GM21529 (cell line): ENCODE measurements at regions not wholly inside any gene's neighbourhood (a gene's known extent, or its start where the extent isn't known, plus 50 kb on each side); places are given as distances from the start of the nearest gene placed in this dataset.

ENCODE experiments used
- ATAC-seq: cut with Tn5 transposase; IDR thresholded peaks from one replicate; pipeline ENCODE4 v1.9.1; 2021; ENCODE audit not compliant: unreplicated experiment

DNA sequence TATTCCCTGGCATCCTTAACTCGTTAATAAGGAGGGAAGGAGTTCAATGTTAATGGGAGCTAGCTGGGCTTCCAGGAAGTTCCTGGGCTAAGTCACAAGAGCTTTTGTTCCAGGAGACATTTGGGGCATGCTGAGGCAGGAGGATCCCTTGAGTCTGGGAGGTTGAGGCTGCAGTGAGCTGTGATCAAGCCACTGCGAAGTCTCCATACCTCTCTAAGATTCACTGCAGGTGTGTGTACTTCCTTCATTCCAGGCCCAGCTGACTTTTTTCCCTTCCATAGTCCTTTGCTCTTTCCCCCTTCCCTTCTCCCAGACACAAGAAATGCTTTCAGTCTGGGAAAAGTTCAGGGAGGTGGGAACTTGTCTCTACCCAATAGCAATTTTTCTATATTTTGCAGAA is 489.8 kb downstream of the NPIPA7 start:
- no peak for ATAC-seq

GRCh38 chr16:16869746-16870145 is 490.8 kb downstream of the NPIPA7 start:
- ATAC-seq, result no peak

- no peak for ATAC-seq
Observed at GRCh38 chr16:16871196-16871595, 492.3 kb downstream of the NPIPA7 start.

GRCh38 chr16:16877061-16877460 is 498.1 kb downstream of the NPIPA7 start:
- no peak for ATAC-seq

- ATAC-seq, result no peak
Observed at GRCh38 chr16:16879567-16880251, 500.8 kb downstream of the NPIPA7 start.

- no peak for ATAC-seq
Observed at GRCh38 chr16:16881814-16882213, 502.9 kb downstream of the NPIPA7 start.

DNA sequence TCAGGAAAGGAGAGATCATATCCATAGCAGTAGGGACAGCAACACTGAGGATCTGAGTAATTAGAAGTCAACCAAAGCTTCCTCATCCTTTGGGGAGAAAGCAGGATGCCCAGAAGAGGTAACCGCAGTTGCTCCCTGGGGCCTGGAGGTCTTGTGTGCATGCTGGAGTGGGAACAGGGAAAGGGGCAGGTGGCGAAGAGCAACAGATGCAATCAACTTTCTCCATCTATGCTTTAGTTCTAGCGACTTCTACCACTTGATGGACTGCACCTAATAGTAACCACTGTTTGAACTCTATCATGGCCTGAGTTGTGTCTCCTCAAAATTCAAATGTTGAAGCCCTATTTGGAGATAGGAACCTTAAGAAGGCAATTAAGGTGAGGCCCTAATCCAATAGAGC is 503.8 kb downstream of the NPIPA7 start:
- no peak for ATAC-seq

DNA sequence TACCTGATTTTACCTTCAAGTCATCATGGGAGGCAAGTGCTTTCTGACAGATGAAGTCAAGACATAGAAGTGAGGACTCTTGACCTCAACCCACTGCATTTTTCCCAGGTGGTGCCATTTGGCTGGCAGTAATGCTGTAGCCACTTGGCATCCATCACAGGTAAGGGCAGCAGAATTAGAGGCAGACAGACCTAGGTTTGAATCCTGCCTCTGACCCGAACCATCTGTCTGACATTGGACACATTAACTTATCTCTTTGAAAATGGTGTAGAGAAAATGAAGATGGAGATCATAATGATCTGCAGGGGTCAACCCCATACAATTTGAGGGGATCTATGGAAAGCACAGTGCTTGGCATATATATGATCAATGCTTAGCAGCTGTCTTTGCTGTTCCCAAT is 505.5 kb downstream of the NPIPA7 start:
- ATAC-seq, result no peak

DNA sequence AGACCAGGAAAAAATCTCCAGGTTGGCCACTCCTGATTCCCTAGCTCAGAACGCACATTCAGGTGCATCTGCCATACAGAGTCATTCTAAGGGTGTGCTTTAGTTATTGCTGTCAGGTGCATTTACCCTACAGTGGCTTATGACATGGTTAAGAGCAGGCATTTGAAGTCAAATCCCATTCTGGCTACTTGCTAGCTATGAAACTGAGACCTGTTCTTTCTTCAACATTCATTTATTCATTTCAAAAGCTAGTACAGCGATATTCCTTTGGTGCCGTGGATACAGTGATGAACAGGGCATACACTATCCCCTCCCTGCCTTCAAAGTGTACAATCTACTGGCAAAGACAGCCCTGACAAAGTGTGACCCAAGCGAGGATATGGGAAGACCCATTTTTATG is 508.3 kb downstream of the NPIPA7 start:
- no peak for ATAC-seq

DNA sequence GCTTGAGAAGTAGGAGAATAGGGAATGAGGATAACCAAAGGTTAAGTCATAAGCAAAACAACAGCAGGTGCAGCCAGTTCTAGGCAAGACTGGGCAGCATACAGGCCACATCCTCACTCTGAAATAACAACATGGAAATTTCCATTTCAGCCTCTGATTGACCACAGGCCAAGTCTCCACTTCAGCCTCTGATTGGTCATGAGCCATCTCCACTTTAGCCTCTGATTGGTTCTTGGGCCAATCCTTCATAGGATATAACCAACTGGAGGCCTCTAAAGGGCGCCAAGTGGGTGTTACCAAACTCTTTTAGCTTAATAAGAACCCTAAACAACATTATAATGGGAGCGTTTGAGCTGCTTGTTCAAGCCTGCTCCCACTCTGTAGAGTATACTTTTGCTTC is 512.0 kb downstream of the NPIPA7 start:
- ATAC-seq, result no peak

DNA sequence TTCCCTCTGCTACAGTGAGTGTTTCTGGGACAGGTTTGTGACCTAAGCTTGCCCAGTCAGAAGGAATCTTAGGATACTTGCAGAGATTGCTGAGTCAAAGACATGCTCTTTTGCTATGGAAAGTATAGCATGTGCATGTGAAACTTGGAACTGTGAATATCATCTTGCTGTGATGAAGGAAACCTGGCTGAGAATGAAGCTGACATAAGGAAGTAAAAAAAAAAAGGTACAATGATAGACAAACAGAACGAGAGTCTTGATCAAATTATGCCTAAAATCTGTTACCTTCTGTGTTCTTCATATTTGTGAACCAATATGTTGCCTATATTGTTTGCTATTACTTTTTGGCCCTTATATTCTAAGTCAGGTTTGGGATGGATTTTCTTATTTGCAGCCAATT is 525.7 kb downstream of the NPIPA7 start:
- ATAC-seq, result no peak

GRCh38 chr16:16905850-16906249 is 526.9 kb downstream of the NPIPA7 start:
- no peak for ATAC-seq

- no peak for ATAC-seq
Observed at GRCh38 chr16:16907089-16907488, 528.1 kb downstream of the NPIPA7 start.

DNA sequence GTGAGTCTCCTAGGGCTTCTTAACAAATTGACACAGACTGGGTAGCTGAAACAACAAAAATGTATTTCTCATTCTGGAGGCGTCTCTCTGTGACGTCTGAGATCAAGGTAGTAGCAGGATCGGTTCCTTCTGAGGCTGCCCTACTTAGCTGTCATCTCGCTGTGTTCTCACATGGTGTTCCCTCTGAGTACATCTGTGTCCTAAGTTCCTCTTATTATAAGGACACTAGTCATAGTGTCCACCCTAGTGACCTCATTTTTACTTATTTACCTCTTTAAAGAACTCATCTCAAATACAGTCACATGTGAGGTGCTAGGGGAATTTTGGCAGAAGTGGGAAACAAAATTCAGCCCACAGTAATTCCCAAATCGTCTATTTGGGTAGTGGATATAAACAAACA is 529.1 kb downstream of the NPIPA7 start:
- ATAC-seq, result no peak

- no peak for ATAC-seq
Observed at GRCh38 chr16:16909126-16909525, 530.2 kb downstream of the NPIPA7 start.

GRCh38 chr16:16910666-16911065 is 531.7 kb downstream of the NPIPA7 start:
- no peak for ATAC-seq

DNA sequence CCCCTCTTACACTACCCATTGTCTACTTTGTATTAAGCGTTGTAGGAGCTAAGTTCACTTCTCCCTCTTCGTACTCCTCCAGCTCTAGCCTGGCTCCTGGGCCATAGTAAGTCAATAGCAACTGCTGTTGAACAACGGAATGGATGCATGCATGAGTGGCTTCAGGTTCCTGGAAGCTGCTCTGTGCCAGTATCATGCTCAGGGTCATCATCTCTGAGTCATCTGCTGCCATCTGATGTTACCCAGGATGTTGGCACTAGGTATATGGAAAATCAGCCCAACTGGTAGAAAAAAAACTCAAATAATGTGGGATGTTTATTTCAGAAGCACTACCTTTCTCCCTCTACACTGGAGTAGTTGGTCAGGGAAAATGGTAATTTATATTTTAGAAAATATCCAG is 536.8 kb downstream of the NPIPA7 start:
- no peak for ATAC-seq

GRCh38 chr16:16917191-16917785 is 538.3 kb downstream of the NPIPA7 start:
- no peak for ATAC-seq

DNA sequence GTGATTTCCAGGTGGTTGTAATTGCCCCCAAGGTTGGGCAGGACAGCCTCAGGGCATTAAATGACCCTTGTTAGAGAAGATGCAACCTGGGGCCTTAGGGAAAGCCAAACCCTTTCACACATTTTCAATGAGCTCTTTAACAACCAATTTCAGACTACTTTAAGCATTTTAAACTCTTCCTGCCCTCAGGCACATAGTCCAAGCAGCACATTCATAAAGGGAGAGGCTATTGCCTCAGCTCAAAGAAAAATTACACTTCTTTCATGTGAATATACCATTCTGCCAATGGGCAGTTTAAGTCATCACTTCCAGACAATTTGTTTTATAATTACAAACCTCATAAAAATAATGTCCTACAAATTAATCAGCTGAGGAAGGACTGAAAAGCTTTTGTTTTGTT is 544.5 kb downstream of the NPIPA7 start:
- no peak for ATAC-seq

DNA sequence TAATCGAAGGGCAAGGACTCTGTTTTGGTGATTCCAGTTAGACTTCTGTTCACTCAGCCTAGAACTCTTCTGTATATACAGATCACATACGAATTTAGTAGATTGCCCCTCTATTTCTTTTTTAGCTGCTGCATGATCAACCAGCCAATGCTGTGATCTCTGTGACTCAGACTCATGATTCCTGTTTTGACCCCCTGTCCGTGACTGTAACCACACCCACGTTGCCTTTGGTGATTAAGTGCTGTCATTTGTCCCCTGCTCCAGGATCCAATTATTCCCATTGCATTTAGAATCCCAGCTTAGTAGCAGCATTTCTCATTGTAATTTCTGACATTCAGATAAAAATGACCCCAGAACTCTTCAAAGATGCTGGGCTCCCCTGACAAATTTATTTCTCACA is 545.7 kb downstream of the NPIPA7 start:
- ATAC-seq, result no peak

GRCh38 chr16:16925432-16925831 is 545.3 kb downstream of the XYLT1 start:
- no peak for ATAC-seq

- no peak for ATAC-seq
Observed at GRCh38 chr16:16928532-16929109, 542.1 kb downstream of the XYLT1 start.
